ENCODE measurements at regions not wholly inside any gene's neighbourhood (a gene's known extent, or its start where the extent isn't known, plus 50 kb on each side); places are given as distances from the start of the nearest gene placed in this dataset.

DNA sequence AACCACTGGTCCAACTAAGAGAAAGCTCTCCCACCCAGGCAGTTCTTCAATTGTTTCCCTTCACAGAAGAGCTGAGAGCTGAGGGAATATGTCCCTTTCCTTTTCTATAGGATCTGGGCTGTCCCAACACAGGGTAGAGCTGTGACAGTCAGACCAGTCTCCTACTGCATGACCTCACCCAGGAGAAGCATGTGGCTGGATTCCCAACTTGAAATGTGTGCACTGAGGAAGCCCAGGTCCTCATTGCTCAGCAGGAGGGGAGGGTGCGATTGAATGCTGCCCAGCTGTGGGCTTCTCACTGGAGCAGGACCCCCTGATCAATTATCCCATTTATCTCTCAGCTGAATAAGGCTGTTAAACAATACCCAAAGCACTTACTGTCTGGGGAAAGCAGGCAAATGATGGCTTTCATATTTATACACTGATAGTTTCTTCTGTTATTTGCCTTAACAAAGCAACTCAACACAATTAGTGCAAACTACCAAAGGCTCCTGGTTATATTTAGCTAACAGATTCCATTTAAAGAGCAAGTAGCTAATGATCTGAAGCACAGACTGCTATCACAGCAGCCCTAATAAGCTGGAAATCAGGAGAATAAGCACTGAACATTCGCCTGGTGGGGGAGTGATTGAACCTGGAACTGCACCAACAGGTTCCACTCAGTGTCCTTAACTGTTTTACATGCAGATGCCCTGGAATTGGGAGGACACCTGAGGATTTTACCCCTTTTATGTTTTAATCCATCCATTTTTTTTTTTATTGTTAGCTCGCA is 508.8 kb downstream of the CCSER2 start:
- Histone ChIP-seq H4K20me1 (ENCODE audit: insufficient read depth, low read length) (no peaks in the 10 kb centered on the region), H2BK20ac (ENCODE audit: low read depth, low read length) (no peak overlapping the region), H3K56ac (ENCODE audit: extremely low read depth, insufficient read depth, low read length) (no peak overlapping the region), H4K5ac (ENCODE audit: low read depth, low read length) (no peak overlapping the region), H3K36me3 (ENCODE audit: control insufficient read depth, insufficient read depth, low read length) (no peaks in the 10 kb centered on the region), H3K9me3 (ENCODE audit: control insufficient read depth, insufficient read depth, low read length) (peaks cover 9% of the 10 kb centered on the region; the same call in 1 of the 2 replicates), H2BK120ac (ENCODE audit: low read depth, low read length) (no peak overlapping the region), H2AK9ac (replicated peaks; ENCODE audit: low read depth, low read length, poor library complexity) (no peak overlapping the region), H2BK5ac (ENCODE audit: low read depth, low read length, poor library complexity, severe bottlenecking) (no peak overlapping the region), H2AFZ (replicated peaks; ENCODE audit: low read length, poor library complexity) (no peak overlapping the region), H3K4me2 (ENCODE audit: low read depth, low read length) (no peak overlapping the region), H3K9me1 (ENCODE audit: insufficient read depth, low read length) (no peaks in the 10 kb centered on the region), H3K27me3 (ENCODE audit: control insufficient read depth, insufficient read depth, low read length) (no peaks in the 10 kb centered on the region), H3K4me1 (ENCODE audit: control insufficient read depth, insufficient read depth, low read length) (no peaks in the 10 kb centered on the region), H3K4me3 (ENCODE audit: insufficient read depth, low read depth, low read length) (no peak overlapping the region), H4K8ac (ENCODE audit: low read depth in 2 of 2, low read length in 2 of 2) (no peak overlapping the region), H4K91ac (ENCODE audit: insufficient read depth, low read depth, low read length) (no peak overlapping the region), H3K18ac (ENCODE audit: low read depth, low read length) (no peak overlapping the region), H3K79me1 (ENCODE audit: low read depth in 1 of 2, low read length in 2 of 2) (no peaks in the 10 kb centered on the region), H2AK5ac (ENCODE audit: low read depth, low read length) (no peak overlapping the region), H3K4ac (ENCODE audit: low read depth, low read length) (no peak overlapping the region), H3K27ac (ENCODE audit: insufficient read depth, low read length) (no peak overlapping the region), H3K14ac (replicated peaks; ENCODE audit: low read depth, low read length) (no peak overlapping the region), H3K23ac (ENCODE audit: low read depth, low read length) (no peak overlapping the region), H2BK15ac (ENCODE audit: low read depth, low read length) (no peak overlapping the region), H3K9ac (ENCODE audit: low read depth, low read length) (no peak overlapping the region)
- ATAC-seq (ENCODE audit: low read depth) (no peak), DNase-seq (no peak)
- intact Hi-C loops (cut with micrococcal nuclease) (no loop called here), in situ Hi-C loops (cut with MboI; ENCODE audit: low sequenced_read_pairs) (no loop called here), dilution Hi-C loops (cut with HindIII; ENCODE audit: low sequenced_read_pairs, unreplicated experiment) (no loop called here)
- no CpG with 5 or more reads among the region's 3 CpGs for WGBS, 2 experiments (ENCODE audit: extremely low coverage in 2 of 2, insufficient read length in 1 of 2)
- TF ChIP-seq MXI1 (IDR thresholded peaks at IDR 0.05; ENCODE audit: borderline replicate concordance, low read depth, low read length) = no peak
- no peak for TF ChIP-seq MAFK (IDR thresholded peaks at IDR 0.05; ENCODE audit: low read depth, low read length)
- TF ChIP-seq POLR2A (IDR thresholded peaks at IDR 0.05; ENCODE audit: low read depth, low read length) = no peak
- no peak for TF ChIP-seq SMC3 (IDR thresholded peaks at IDR 0.05; ENCODE audit: low read depth, low read length)
- no peak for TF ChIP-seq CEBPB (IDR thresholded peaks at IDR 0.05; ENCODE audit: low read depth, low read length)
- ChIA-PET POLR2A (ENCODE audit: unreplicated experiment) (no interaction called here), CTCF (no interaction called here)
- BruUV-seq (replicated peaks) = no TSS peak
